ENCODE measurements at regions not wholly inside any gene's neighbourhood (a gene's known extent, or its start where the extent isn't known, plus 50 kb on each side); places are given as distances from the start of the nearest gene placed in this dataset.
"Not testable (repeated sequence)": the region's sequence is repeated elsewhere in the genome, so short reads cannot be mapped to it uniquely, and the experiment has no call there.

DNA sequence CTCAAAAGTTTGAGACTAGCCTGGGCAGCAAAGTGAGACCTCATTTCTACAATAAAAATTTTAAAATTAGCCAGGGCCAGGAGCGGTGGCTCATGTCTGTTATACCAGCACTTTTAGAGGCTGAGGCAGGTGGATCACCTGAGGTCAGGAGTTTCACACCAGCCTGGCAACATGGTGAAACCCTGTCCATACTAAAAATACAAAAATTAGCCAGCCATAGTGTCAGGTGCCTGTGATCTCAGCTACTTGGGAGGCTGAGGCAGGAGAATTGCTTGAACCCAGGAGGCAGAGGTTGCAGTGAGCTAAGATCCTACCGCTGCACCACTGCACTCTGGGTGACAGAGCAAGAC is 85.1 kb upstream of the MAP4 start:
- not testable (repeated sequence) for DNase-seq

DNA sequence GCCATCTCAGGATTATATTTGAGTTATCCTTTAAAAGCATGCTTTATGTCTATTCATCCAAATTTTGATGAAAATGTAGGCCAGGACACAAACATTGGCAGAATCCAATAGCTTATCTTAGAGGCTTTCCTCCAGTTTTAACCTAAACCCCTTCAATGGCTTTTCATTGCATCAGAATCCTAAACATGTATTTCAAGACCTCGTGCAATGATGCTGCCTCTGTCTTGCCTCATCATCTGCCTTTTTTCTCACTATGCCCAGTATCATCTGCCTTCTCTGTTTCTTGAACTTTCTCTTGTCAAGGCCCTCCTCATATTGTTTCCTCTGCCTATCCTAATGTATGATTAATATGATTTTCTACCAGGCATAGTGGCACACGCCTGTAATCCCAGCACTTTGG is 76.1 kb upstream of the MAP4 start:
- no peak for DNase-seq

DNA sequence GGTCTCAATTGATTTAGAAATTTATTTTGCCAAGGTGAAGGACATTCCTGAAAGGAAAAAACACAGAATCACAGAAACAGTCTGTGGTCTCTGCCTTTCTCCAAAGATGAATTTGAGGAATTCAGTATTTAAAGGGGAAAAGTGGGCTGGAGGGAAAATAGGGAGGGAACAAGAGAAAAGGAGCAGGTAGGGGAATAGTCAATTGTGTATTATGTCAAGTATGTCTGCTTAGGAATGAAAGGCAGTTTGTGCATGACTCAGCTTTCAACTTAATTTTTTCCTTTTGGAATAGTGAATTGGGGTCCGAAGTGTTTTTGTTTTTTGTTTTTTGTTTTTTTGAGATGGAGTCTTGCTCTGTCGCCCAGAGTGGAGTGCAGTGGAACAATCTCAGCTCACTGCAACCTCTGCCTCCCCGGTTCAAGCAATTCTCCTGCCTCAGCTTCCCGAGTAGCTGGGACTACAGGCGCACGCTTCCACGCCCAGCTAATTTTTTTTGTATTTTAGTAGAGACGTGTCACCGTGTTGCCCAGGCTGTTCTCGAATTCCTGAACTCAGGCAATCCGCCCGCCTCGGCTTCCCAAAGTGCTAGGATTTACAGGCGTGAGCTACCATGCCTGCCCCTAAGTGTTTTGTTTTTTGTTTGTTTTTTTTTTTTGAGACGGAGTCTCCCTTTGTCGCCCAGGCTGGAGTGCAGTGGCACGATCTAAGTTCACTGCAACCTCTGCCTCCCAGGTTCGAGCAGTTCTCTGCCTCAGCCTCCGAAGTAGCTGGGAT is 74.1 kb upstream of the MAP4 start:
- DNase-seq = no peak

DNA sequence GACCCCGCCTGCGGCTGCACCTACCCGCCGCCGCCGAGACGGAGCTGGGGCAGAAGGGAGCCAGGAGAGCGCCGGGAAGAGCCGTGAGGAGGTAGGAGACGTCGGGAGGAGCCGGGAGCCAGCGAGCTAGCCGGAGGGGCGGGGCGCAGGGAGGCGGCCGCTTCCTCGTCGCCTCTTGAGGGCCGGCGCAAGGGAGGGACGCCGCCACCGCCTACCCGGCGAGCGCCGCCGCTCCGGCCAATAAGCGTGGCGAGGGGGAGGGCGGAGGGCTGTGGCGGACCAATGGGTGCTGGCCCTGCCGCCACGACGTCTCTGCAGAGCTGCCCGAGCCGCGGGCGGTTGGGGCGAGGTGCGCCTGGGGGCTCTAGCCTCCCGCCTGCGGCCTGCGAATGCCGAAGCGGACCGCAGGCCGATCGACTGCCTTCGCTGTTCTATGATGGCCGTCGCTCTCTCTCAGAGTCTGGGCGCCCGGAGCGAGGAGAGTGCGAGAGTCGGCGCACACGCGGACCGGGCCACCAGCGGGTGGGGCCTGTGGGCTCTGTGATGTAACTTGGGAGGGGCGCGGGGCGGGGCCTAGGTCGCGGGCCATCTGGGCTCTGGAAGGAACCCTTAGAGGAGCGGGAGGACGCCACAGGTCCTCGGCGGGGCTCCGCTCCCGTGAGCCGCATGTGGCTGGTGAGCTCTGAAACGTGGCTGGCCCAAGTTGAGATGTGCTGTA is 72.7 kb upstream of the MAP4 start:
- DNase-seq = peak; percentile 98

DNA sequence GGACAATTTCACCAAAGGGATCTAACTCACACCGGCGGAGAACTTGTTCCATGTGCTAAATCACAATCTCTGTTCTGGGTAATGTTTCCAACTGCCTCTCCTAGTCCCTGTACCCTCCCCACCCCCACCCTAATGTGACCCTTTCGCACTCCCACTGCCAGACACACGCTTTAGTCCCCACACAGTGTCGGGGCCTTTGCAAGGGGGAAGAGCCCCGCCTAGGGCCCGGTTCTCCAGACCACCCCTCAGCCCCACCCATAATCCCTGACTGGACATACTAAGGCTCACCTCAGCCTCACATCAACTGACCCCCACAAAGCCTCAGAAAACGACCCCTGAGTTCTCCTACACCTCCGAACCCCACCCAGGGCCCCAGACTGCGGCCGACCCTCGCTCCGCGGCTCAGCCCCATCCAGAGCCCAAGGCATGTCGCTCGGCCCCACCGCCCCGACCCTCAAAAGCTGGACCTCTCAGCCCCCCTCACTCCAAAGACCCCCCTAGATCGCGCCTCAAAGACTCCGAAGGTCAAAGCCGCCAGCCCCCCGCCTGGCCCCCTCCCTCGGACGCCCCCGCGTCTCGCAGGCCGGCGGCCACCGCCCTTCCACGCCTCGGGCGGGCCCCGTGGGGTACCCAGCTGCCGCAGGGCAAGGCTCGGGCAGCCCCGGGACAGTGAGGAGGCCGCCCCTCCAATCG is 72.0 kb upstream of the MAP4 start:
- peak; percentile 80 for DNase-seq

DNA sequence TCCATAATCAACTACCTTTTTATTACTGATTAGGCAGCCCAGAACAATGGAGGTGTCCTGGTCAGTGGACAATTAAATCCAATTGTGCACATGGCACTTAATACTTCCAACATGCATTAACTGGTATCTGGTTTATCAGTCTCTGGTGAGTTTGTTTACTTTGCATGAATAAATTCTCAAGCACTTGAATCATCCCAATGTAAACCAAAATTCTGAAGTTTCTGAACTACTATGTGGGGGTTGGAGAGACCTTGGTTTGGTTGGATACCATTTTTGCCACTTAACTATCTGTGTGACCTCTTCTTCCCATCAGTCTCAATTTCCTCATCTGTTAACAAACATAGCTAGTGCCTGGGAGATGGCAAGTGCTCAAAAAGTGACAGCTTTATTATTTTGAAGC is 70.5 kb upstream of the MAP4 start:
- peak; percentile 15 for DNase-seq

DNA sequence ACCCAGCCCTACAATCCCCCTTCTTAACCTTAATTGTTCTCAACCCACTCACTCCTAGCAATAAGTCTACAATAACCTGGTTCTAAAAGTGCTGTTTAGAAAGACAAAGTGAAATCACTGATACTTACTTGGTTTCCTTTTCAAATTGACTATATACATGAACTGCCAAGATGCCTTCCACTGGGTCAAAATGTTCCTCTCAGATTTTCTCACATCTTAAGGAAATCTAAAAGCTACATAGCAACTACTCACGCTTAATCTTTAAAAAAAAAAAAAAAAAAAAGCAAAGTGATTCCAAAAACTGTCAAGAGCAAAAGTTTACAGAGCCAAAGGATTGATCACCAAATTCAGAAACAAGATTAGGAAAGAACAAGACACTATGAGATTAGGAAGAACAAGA is 68.7 kb upstream of the MAP4 start:
- no peak for DNase-seq

DNA sequence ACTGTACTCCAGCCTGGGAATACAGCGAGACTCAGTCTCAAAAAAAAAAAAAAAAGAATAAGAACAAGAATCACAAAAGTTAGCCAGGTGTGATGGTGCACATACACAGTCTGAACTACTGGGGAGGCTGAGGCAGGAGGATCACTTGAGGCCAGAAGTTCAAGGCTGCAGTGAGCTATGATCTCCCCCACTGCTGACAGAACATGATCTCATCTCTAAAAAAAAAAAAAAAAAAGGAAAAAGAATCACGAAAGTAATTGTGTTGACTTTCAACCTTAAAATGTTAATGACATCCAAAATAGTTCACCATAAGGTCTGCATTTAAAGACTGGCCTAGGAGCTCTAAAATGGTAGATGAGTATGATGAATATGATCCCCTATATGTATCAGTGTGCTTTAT is 68.0 kb upstream of the MAP4 start:
- DNase-seq = no peak

DNA sequence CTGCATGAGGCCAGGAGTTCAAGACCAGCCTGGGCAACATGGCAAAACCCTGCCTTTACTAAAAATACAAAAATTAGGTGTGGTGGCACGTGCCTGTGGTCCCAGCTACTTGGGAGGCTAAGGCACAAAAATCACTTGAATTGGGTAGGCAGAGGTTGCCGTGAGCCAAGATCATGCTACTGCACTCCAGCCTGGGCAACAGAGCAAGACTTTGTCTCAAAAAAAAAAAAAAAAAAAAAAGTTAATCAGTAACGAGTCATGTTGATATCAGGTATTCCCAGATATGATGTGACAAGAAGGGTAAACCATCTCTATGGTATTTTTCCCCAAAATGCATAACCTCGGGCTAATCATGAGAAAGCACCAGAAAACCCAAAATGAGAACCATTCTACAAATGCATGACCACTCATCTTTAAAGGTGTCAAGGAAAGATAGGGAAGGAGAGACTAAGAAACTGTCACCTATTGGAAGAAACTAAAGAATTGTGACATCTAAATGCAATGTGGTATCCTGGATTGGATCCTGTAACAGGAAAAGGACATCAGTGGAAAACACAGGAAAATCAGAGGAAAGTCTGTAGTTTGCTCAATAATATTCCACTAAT is 66.5 kb upstream of the MAP4 start:
- no peak for DNase-seq

DNA sequence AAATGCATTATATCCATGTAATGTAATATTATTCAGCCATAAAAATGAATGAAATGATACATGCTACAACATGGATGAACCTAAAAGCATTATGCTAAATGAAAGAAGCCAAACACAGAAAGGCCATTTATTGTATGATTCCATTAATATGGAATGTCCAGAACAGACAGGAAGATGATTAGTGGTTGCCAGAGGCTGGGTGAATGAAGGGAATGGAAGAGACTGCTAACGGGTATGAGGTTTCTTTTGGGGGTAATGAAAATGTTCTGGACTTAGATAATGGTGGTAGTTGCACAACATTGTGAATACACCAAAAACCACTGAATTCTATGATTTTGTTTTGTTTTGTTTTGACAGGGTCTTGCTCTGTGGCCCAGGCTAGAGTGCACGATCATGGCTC is 61.6 kb upstream of the MAP4 start:
- DNase-seq = no peak

DNA sequence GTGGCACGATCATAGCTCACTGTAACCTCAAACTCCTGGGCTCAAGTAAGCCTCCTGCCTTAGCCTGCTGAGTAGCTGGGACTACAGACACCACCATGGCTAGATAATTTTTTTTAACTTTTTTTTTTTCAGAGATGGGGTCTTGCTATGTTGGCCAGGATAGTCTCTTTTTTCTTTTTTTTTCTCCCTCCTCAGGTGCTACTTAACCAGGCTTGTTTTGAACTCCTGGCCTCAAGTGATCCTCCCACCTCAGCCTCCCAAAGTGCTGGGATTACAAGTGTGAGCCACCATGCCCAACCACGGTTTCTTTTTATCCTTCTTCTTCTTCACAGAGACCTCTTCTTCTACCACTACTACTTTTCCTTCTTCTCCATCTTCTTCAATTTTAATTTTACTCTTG is 53.8 kb upstream of the MAP4 start:
- DNase-seq = no peak

DNA sequence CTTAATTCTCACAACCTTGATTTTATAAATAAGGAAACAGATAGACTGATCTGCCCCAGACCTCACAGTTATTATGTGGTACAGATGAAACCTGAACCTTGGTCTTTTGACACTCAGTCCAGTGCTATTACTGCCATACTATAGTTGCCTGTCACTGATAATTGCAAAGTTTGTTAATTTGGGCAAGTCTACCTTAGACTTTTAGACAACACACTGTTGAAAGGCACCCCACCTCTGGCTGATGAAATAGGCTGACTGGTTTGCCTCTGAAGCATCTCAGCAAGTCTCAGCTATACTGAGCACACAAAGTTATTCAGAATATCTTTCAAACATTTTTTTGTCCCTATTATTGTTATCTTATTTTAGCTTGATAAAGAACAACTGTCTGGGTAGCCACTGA is 53.1 kb upstream of the MAP4 start:
- no peak for DNase-seq

DNA sequence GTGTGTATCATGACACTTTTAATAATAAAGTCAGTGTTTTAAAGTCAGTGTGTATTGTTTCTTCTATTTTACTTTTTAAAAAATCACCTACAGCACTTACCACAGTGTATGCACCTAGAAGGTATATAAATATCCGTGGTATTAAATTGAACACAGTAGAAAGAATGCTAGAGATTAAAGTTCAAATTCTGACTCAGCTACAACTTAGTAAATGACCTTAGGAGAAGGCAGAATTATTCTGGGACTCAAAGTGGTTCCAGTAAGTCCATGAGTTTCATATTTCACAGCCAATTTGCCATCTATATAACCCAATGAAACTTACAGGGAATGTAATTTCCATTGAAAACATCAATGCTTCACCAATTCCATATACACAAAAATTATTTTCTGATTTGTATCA is 52.7 kb upstream of the MAP4 start:
- DNase-seq = no peak

DNA sequence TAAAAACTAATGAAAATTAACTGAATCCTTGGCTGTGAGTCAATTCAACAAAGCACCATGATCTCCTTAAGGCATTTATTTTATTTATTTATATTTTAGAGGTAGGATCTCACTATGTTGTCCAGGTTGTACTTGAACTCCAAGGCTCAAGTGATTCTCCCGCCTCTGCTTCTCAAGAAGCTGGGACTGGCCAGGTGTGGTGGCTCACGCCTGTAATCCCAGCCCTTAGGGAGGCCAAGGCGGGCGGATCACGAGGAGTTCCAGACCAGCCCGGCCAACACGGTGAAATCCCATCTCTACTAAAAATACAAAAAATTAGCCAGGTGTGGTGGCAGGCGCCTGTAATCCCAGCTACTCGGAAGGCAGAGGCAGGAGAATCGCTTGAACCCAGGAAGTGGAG is 52.1 kb upstream of the MAP4 start:
- DNase-seq = not testable (repeated sequence)

DNA sequence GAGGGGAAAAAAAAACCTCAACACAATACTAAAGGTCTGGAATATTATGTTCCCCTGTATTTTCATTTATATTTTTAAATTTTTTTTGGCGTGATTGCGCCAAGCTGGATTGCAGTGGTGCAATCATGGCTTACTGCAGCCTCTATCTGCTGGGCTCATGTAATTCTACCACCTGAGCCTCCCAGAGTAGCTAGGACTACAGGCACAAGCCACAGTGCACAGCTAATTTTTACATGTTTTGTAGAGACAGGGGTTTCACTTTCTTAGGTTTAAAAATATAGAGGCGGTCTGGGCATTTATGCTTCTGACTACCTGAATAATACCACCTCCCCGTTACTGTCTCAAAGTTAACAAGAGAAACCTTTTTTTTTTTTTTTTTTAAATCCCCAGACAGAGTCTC is 51.1 kb upstream of the MAP4 start:
- DNase-seq = no peak

Data from eye (tissue), 1 donor.